Left hindlimb (tissue), 1 donor: ENCODE measurements at regions not wholly inside any gene's neighbourhood (a gene's known extent, or its start where the extent isn't known, plus 50 kb on each side); places are given as distances from the start of the nearest gene placed in this dataset.
"Not testable (repeated sequence)": the region's sequence is repeated elsewhere in the genome, so short reads cannot be mapped to it uniquely, and the experiment has no call there.

Experiments used
- DNase-seq: peaks from one replicate; pipeline ENCODE4 v3.0.0-alpha.2; 2018

DNA sequence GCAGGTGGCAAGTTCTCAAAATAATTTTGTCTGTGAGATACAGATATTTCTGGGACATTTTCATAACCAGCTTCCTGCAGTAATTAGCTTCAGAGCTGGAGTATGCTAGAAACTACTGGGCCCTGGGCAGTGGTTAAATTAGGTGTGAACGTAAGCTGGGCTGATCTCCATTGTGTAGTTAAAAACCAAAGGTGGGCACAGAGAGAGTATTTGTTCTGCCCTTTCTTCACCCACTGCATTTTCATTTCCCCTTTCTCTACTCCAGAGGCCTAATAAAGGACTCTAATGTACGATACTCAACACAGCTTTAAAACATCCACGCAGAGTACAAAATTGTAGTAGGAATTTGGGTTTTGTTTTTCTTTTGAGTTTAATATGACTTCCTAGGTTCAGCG, 252.7 kb downstream of the SPRY1 start:
- DNase-seq: no peak

DNA sequence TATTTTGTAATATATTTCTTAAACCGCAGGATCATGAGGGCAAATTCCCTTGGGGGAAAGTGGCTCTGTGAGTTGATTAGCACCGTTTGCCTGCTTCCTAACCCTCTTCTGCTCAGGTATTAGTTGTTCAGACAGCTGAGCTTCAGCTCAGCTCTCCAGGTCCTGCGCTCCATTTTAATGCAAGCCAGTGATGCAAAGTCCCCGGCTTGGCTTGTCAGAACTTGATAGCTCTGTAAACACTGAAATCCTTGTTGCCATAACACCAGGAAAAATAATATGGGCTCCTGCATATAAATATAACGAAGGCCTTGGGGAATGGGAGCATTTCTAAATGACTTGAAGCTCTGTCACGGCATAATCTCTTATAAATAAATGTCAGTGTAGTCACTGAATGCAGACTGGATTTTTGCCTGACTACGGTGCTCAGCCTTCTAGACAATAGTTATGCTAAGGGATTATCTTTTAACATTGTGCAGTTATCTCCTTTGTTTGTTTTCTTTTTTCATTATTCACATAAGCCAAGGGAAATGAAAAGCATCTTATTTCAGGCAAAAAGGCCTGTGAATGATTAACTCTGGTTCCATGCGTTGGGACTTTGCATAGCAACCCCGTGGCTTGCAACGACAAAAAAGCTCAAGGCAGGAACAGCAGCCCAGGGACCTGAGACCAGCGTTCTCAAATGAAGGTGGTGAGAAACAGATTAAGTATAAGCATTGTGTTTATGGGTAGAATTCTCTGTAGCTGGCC, 253.2 kb downstream of the SPRY1 start:
- peak; percentile 79 for DNase-seq

DNA sequence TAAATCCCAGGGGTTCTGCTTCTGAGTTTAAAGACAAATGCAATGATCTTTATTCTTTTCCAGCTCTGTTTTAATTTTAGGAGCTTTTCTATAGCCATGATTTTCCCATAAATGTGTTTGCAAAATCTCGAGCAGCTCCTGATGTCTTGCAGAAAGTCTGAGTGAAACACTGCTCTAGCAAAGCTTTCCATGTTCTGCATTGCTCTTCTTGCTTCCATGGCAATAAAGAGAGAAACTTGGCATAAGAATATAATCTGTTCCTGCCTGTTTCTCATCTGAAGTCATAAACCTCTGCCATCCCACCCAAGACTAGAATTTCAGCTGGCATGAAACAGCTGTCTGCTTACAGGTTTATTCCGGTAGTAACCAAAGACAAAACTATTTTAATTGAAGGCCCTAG, 254.5 kb downstream of the SPRY1 start:
- DNase-seq: peak; percentile 52

DNA sequence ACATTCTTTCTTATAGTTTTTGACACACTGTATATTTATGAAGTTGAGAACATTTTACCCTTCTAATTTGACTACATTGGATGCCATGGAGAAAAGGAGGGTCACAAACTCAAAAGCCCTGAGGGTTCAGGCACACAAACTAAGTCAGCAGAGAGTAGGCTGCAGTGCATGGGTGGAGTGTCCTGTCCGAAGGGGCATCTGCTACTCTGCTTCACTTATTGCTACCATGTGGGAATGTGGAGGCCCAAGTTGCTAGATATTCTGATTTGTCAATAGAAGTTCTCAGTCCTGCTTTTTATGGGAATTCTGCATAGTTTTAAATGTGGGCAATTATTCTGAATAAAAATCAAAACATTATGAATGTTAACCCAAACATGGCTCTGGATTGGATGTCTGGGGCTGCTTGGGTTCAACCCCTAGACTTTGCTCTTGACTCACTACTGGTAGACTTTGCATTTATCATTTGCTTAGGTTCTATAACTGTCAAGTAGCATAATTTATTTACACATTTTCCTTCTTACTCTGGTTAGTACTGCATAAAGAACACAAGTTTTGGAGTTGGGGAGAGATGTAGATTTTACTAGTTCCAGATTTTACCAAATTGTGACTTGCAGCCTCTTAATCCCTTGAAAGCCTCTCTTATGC, 255.1 kb downstream of the SPRY1 start:
- no peak for DNase-seq

DNA sequence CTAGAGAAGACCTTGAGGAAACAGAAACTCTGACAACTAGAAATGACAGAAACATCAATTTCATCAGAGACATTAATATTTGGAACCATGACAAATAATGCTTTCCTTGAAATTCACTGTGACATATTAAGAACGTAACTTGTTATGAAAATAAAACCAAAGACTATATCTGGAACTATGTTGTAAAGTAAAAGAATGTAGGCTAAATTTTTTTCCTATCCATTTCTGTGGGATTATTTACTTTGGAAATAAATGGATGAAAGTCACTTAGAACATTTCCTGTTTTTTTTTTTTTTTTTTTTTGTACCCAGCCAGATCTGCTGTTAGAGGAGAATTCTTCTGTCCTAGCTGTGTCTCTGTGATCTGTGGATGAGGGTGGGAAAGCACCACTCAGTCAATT, 255.9 kb downstream of the SPRY1 start:
- no peak for DNase-seq

DNA sequence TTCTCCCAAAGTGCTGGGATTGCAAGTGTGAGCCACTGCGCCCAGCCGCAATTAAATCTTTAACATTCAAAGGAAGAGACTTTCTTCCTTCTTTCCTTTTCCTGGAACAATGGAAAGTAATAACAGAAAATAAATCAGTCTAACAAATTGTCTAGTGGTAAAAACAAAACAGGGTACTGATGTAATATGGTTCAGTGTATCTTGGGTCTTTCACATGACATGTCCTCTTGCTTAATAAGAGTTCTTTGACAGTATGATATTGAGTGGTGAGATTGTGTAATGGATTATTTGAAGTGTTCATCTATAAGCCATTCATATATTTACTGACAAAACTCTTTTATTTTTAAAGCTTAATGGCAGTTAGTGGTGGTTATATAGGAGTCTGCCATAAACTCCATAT, 256.6 kb downstream of the SPRY1 start:
- DNase-seq: no peak

DNA sequence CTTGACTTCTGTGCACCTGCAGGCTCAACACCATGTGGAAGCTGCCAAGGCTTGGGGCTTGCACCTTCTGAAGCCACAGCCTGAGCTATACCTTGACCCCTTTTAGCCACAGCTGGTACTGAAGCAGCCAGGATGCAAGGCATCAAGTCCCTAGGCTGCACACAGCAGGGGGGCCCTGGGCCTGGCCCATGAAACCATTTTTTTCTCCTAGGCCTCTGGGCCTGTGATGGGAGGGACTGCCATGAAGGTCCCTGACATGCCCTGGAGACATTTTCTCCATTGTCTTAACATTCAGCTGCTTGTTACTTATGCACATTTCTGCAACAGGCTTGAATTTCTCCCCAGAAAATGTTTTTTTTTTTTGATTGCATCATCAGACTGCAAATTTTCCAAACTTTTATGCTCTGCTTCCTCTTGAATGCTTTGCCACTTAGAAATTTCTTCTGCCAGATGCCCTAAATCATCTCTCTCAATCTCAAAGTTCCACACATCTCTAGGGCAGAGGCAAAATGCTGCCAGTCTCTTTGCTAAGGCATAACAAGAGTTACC, 260.2 kb downstream of the SPRY1 start:
- DNase-seq: not testable (repeated sequence)

DNA sequence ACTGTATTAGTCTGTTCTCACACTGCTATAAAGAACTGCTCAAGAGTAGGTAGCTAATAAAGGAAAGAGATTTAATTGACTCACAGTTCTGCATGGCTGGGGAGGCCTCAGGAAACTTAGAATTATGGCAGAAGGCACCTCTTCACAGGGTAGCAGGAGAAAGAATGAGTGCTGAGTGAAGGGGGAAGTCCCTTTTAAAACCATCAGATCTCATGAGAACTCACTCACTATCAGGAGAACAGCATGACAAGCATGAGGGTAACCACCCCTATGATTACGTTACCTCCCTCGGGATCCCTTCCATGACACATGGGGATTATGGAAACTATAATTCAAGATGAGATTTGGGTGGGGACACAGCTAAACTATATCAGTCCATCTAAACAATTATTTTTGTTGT, 261.0 kb downstream of the SPRY1 start:
- not testable (repeated sequence) for DNase-seq

DNA sequence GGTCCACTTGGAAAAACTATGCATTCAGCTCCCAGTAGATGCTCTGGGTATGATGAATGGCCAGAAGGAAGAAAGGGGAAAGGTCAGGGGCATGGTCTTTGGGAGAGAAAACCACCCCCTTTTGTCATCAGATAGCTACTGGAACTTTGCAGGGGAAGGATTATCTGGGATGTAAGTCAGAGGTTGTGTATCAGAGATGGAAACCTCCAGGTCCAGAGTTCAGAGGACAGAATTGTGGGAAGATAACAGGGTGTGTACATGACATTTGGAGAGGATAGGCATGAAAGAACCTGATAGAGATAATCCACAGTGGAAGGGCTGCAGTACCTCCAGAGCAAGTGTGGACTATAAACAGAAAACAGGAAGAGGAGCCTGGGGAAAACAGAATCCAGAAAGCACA, 262.7 kb downstream of the SPRY1 start:
- no peak for DNase-seq

DNA sequence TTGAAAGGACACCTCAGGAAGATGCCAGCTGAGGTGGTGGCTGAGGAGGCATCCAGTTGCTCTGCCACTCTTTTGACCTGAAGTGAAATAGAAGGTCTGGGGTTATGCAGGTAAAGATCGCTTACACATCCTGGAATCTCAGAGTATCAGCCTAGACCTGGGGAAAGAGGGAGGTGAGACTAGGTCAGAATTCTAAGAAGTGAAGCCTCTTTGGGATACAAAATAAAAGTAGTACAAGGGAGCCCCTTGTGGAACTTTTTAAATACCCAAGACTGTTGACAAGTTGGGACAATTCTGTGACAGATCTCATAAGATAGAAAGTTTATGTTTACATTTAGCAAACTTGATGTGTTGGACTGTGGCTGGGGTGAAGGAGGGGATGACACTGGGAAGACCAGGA, 263.1 kb downstream of the SPRY1 start:
- no peak for DNase-seq

DNA sequence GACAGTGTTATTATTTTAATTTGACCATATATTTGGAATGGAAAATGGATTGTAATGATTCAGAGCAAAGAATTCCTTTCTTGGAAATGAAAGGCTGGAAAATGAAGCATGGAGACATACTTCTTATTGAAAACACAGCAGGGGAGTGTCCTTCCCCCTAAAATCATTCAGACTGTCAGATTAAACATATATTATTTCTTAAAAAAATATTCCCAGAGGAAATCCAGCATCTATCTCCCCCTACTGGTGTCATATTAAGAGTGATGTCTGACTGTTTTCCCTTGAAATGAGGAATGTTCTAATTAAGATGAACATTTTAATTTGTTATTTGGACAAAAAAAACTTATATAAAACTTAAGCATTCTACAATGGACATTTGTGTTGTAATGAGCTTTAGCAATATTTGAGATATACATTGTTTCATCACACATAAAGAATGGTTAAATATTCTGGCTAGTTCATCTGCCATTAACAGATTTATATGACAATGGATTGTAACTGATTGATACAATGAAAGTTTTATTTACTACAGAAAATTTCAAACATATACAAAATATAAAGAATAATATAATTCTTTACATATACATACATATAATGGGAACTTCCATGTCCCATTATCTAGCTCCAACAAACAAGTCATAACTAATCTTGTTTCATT, 264.6 kb downstream of the SPRY1 start:
- DNase-seq: no peak

DNA sequence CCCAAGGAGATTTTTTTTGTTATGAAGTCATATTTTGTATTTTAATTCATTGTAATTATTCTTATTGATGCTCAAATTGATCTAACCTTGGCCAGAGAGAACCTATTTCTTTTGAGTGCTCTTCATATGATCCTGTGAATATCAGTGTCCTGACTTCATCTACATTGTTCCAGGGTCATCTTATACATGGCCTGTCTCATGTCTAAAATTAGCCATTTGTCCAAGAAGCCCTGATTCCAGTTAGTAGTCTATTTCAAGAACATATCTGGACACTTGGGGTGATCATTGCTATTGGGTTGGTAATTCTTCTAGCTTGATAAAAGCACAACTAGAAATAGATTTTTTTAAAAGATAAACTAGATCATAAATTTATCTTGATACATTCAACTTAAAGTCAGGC, 266.2 kb downstream of the SPRY1 start:
- no peak for DNase-seq

DNA sequence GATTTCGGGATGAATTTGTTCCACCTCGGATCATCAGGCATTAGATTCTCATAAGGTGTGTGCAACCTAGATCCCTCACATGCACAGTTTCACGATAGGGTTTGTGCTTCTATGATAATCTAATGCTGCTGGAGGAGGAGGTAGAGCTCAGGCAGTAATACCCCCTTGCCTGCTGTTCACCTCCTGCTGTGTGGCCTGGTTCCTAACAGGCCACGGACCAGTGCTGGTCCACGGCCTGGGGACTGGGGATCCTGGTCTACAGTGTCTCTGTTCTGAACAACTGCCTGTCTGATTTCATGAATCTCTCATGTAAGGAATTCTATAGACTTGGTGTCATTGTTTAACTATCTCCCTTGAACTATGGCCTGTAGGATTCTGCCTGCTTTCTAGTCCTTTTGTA, 269.9 kb downstream of the SPRY1 start:
- DNase-seq: no peak

DNA sequence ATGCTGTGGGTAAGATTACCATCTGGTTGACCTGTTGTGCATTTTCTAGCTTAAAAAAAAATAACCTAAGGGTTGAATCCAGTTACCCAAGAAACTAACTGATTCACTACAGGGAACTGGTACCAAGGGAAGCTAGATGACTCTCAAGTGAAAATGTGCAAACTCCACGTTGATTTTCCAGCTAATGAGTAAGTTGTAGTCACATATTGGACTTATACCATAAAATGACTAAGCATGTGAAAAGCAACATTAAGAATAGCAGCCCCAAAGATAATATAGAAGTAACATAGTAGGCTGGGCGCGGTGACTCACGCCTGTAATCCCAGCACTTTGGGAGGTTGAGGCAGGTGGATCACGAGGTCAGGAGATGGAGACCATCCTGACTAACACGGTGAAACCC, 270.9 kb downstream of the SPRY1 start:
- no peak for DNase-seq

DNA sequence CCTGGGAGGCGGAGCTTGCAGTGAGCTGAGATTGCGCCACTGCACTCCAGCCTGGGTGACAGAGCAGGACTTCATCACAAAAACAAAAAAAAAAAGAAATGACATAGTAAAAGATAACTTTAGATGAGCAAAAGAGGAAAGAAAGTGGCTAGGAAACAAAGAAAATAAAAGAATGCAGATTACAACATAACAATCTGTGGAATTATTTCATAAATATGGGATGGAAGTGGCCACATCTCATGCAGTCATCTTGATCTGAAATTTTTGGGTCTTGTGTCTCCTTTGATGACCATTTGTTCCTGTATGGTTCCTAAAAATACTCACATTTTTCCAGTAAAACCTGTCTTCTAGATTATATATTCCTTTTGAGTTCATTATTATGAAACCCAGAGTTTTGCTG, 271.4 kb downstream of the SPRY1 start:
- DNase-seq: no peak

DNA sequence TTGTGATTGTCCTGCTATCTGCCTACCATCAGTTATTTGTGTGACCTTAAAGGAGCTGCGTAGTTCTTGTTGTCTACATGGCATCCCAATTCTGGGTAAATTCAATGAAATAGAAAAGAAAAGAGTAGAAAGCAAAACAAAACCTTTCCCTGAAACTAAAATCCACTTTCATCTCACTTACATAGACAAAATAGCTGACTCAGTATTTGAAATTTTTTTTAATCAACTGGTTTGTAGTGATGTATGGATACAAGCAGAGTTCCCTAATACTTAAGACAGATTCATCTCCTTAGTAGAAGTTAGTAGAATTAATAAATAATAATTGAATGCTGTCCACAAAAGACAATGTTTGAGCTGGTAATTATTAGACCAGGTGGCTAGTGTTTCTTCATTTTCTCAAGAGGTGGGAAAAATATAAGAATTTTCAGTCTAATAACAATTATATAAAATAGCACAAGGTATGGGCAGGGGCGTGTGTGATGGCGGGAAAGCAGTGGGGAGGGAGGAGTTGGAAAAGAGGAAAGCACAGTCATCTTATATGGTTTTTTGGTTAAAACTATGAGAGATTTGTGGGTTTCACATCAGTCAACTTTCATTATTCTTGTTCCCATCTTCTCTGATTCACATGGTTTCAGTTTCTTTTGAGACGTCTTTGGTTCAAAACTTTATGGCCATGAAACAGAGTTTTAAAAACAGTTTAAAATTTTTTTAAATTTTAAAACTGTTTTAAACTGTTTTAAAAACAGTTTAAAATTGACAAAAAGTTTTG, 275.2 kb downstream of the SPRY1 start:
- DNase-seq: no peak

DNA sequence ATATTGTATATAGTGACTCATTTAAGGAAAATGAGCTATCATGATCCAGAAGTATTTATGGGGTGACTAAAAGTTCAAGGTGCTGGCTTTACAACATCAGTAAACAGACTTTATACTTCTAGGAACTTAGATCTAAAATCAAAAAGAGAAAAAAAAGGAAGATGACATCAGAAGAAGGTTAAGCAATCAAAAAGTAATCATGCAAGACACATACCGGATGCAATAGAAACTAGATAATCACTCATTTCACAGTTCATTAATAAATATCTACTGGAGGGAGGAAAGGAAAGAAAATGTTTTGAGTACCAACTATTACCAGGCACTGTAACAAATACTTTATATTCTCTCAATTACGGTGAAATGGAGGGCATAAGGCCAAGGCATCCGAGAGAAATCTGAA, 276.4 kb downstream of the SPRY1 start:
- DNase-seq: no peak

DNA sequence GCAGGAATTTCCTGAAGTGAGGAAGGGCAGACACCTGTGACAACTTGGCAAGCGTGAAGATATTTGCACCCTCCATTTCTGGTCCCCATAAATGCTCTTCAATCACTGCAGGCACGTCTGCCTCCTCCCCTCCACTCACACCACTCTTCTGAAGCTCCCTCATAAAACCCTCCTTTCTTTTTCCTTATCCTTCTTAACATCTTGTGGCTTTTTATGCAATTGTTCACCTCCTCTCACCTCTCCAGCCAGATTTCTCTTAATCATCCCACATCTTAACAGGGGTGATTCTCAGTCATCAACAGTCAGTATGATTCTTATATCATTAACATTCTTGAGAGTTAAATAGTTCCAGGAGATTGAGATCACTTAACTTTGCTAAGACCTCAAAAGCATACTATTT, 277.4 kb downstream of the SPRY1 start:
- no peak for DNase-seq

DNA sequence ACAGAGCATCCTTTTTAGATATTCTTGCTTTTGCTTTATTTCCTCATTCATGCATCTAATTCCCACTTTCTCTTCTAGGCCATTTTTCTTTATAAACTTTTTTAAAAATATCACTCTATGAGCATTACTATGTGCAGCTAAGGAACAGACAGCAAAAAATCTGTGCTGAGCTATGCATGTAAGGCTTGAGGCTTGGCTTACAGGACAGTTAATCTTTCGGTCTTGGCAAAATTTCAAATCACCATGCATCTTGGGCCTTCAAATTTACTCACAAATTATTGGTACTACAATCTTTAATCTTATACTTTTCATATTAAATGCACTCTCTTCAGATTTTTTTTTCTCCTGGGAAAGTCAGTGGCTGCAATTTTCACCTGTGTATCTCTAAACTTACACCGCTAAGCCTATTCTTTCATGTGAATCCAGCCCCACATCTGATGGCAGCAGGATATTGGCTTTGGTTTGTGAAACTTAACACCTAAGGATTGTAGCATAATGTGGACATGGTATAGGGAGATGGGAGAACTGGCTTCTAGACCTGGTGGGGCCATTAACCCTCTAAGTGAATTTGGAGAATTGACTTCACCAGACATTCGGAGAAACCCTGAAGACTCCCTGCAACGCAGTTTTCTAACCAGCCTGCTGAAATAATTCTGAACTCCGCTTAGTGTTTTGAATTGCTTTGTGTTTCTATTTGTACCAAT, 278.3 kb downstream of the SPRY1 start:
- no peak for DNase-seq

DNA sequence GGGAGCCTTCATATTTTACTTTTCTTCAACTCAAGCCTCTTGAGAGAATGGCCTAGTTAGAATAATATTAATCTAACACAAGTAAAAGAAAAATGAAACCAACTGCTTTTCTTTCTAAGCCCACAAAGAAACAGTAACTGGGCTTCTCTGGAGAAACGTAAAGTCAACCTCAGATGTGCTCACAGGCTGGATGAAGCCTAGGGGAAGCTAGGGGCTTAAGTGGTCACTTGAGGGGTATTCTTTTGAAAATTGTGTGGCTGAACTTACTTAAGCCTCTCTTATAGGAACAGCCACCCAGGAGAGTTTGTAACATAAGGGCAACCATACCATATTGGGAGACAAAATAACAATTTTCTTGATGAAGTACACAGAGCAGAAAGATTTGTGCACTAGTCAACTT, 279.0 kb downstream of the SPRY1 start:
- no peak for DNase-seq

DNA sequence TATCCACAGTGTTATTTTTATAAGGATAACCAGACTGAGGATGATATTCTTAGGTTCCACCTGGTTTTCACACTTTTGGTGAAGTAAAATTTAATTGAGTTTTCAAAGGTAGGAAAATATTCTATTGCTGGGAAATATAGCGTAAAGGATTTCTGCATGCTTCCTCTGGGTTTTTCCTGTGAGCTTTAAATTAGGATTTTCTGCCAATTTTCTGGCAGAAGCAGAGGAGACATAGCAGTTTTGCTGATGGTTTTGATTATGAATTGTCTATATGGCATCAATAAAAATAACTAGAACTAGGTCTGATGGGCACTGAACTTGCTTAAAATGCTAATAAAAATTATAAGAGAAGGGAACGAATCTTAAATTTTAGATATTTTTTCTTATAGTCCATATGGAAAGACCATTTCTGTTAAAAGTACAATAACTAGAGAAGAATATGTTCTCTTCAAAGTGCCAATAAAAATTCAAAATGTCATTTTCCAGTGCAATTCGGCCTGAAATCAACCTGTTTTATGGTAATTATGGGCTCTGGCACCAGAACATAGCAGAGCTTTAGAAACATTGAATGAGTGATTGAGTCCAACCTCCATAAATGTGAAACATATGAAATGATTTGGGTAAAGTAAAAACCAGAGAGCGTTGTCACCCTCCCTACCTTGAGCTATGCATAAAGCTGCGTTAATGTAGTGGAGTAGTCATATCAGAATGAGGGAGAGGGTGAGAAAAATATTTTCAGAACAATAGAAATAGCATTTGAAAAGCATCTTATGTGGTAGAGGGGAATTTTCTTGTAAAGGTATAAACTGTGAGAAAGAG, 279.7 kb downstream of the SPRY1 start:
- DNase-seq: no peak

DNA sequence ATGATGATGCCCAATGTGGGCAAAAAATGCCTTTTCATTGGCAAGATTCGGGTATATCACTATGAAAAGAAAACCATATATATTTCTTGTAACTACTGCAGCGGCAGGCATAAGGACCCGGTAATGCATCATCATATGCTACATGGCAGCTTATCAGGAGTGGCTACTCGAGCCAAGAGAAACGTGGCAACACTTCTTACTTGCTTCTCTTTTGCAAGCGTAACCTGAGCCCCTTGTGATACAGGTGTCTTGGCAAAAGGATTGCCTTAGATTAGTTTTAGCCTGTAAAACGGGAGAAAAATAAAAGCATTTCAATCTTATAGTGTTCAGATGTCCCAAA, 280.3 kb downstream of the SPRY1 start:
- peak; percentile 47 for DNase-seq
